Gastrocnemius medialis (tissue), 4 donors: ENCODE measurements at regions not wholly inside any gene's neighbourhood (a gene's known extent, or its start where the extent isn't known, plus 50 kb on each side); places are given as distances from the start of the nearest gene placed in this dataset.

Experiments
- CTCF ChIP-seq, 5 experiments: fragments of 450-650 bp in 3 of 5; fragments of 200-600 bp in 2 of 5; sonication (generic) in 2 of 5; IDR thresholded peaks in 4 of 5; conservative IDR thresholded peaks in 1 of 5; 1 replicate in 4 of 5; 2 replicates in 1 of 5; pipeline ENCODE4 v1.5.1; 2016 to 2019; ENCODE audit warnings: antibody characterized with exemption in 5 of 5, mild to moderate bottlenecking in 3 of 5, moderate library complexity in 3 of 5
- POLR2A ChIP-seq, 2 donors: fragments of 450-650 bp; IDR thresholded peaks; one replicate each; pipeline ENCODE4 v1.6.1; 2017; ENCODE audit warnings: antibody characterized with exemption in 2 of 2, mild to moderate bottlenecking in 2 of 2, moderate library complexity in 2 of 2

- TF ChIP-seq CTCF (IDR thresholded peaks at IDR 0.05 in 4 of 5, conservative IDR thresholded peaks at IDR 0.05 in 1 of 5) (no peak), POLR2A (IDR thresholded peaks at IDR 0.05) (no peak)
These were observed 169.6 kb downstream of the OPA1 start for GRCh38 chr3:193762657-193763056.
